ENCODE measurements at regions not wholly inside any gene's neighbourhood (a gene's known extent, or its start where the extent isn't known, plus 50 kb on each side); places are given as distances from the start of the nearest gene placed in this dataset.

GRCh38 chr15:93189561-93189960 lies 100.5 kb upstream of the RGMA start:
- no peak for TF ChIP-seq ZFX (IDR thresholded peaks at IDR 0.05)
- no peak for TF ChIP-seq CTCF (conservative IDR thresholded peaks at IDR 0.05)
- H3K27ac ChIP-seq: no peak overlapping the region

GRCh38 chr15:93188236-93188635 lies 99.2 kb upstream of the RGMA start:
- no peak overlapping the region for H3K27ac ChIP-seq
- TF ChIP-seq ZFX (IDR thresholded peaks at IDR 0.05) (no peak), CTCF (conservative IDR thresholded peaks at IDR 0.05) (no peak)

- H3K27ac ChIP-seq: no peak overlapping the region
- TF ChIP-seq ZFX (IDR thresholded peaks at IDR 0.05): no peak
- no peak for TF ChIP-seq CTCF (conservative IDR thresholded peaks at IDR 0.05)
Measured at GRCh38 chr15:93185796-93186195, 96.8 kb upstream of the RGMA start.

GRCh38 chr15:93182703-93183205 lies 93.7 kb upstream of the RGMA start:
- H3K27ac ChIP-seq: no peak overlapping the region
- TF ChIP-seq CTCF (conservative IDR thresholded peaks at IDR 0.05) (no peak), ZFX (IDR thresholded peaks at IDR 0.05) (no peak)

- no peak overlapping the region for H3K27ac ChIP-seq
- TF ChIP-seq ZFX (IDR thresholded peaks at IDR 0.05) (no peak), CTCF (conservative IDR thresholded peaks at IDR 0.05) (no peak)
Measured at GRCh38 chr15:93180656-93181055, 91.6 kb upstream of the RGMA start.

- TF ChIP-seq CTCF (conservative IDR thresholded peaks at IDR 0.05) (no peak), ZFX (IDR thresholded peaks at IDR 0.05) (no peak)
- H3K27ac ChIP-seq: no peak overlapping the region
Measured at GRCh38 chr15:93180128-93180527, 91.1 kb upstream of the RGMA start.

GRCh38 chr15:93179700-93180102 lies 90.7 kb upstream of the RGMA start:
- TF ChIP-seq ZFX (IDR thresholded peaks at IDR 0.05): no peak
- TF ChIP-seq CTCF (conservative IDR thresholded peaks at IDR 0.05): no peak
- H3K27ac ChIP-seq: no peak overlapping the region

All from C4-2B (cell line).